ENCODE measurements at regions not wholly inside any gene's neighbourhood (a gene's known extent, or its start where the extent isn't known, plus 50 kb on each side); places are given as distances from the start of the nearest gene placed in this dataset.

DNA sequence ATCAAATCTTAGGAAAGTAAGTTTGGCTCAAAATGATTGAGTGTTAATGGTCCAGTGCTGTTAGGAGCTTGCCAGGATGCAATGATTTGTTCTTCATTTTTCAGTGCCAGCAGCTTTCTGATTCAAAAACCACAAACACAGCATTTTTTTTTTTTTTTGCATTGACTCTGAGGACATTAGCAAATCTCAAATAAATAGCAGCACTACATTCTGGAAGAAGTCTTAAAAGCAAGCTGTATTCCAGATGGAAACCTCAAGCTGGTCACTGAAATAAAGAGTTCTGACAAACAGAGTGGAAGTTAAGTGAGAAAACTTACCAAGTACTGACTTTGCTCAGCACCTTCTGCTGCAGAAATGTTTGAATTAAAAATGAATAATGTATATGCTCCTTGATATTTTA, 1653.1 kb upstream of the CDH9 start:
- Histone ChIP-seq H3K4me1 (ENCODE audit: low read depth) (no peaks in the 10 kb centered on the region), H3K27ac (no peak overlapping the region), H3K27me3 (no peaks in the 10 kb centered on the region), H3K4me3 (no peak overlapping the region), H3K9me3 (ENCODE audit: low read depth) (no peaks in the 10 kb centered on the region), H3K36me3 (no peaks in the 10 kb centered on the region)
- no peak for DNase-seq (ENCODE audit: low read depth in 1 of 2, low spot score in 1 of 2)
- TF ChIP-seq, protein P1, sequence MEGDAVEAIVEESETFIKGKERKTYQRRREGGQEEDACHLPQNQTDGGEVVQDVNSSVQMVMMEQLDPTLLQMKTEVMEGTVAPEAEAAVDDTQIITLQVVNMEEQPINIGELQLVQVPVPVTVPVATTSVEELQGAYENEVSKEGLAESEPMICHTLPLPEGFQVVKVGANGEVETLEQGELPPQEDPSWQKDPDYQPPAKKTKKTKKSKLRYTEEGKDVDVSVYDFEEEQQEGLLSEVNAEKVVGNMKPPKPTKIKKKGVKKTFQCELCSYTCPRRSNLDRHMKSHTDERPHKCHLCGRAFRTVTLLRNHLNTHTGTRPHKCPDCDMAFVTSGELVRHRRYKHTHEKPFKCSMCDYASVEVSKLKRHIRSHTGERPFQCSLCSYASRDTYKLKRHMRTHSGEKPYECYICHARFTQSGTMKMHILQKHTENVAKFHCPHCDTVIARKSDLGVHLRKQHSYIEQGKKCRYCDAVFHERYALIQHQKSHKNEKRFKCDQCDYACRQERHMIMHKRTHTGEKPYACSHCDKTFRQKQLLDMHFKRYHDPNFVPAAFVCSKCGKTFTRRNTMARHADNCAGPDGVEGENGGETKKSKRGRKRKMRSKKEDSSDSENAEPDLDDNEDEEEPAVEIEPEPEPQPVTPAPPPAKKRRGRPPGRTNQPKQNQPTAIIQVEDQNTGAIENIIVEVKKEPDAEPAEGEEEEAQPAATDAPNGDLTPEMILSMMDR (IDR thresholded peaks at IDR 0.05; ENCODE audit: low read depth, low read length), result no peak

DNA sequence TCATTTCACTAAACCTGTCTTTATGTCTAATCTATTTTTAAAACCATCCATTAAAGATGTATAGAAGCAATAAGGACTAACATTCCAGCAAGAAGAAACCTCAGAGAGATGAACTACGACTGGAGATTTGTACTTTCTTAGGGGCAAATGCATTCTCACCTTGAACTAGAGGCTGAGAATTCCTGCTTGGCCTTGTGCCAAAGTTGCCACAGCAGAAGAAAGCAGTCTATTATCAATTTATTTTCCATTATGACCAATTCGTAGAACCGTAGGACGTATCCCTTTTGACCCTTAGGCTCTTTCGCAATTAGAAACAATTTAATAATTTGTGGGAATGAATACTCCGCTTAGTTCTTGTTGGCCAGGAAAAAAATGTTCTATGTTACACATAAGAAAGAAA, 1647.4 kb upstream of the CDH9 start:
- Histone ChIP-seq H3K36me3 (no peaks in the 10 kb centered on the region), H3K9me3 (ENCODE audit: low read depth) (no peaks in the 10 kb centered on the region), H3K27ac (no peak overlapping the region), H3K4me3 (no peak overlapping the region), H3K27me3 (no peaks in the 10 kb centered on the region), H3K4me1 (ENCODE audit: low read depth) (no peaks in the 10 kb centered on the region)
- TF ChIP-seq, protein P1 (IDR thresholded peaks at IDR 0.05; ENCODE audit: low read depth, low read length), result no peak
- no peak for DNase-seq (ENCODE audit: low read depth in 1 of 2, low spot score in 1 of 2)

DNA sequence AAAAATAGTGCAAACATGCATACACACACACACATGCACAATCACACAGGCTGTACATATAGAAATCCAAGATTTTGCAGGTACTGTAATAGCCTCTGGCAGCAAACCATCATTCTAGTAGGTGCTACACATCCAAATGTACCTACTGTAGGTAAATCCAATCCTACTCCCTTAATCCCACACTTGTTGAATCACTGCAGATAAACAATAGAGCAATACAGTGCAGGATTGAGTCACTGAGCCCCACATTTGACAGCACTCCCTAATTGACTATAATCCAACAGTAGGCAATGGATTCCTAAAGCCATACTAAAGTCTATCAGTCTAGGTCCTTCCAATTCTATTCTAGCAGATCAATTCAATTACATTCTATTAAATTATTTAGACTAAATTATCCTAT, 1640.5 kb upstream of the CDH9 start:
- Histone ChIP-seq H3K27ac (no peak overlapping the region), H3K4me1 (ENCODE audit: low read depth) (no peaks in the 10 kb centered on the region), H3K27me3 (no peaks in the 10 kb centered on the region), H3K9me3 (ENCODE audit: low read depth) (no peaks in the 10 kb centered on the region), H3K36me3 (no peaks in the 10 kb centered on the region), H3K4me3 (no peak overlapping the region)
- DNase-seq (ENCODE audit: low read depth in 1 of 2, low spot score in 1 of 2), result no peak
- TF ChIP-seq, protein P1 (IDR thresholded peaks at IDR 0.05; ENCODE audit: low read depth, low read length), result no peak

DNA sequence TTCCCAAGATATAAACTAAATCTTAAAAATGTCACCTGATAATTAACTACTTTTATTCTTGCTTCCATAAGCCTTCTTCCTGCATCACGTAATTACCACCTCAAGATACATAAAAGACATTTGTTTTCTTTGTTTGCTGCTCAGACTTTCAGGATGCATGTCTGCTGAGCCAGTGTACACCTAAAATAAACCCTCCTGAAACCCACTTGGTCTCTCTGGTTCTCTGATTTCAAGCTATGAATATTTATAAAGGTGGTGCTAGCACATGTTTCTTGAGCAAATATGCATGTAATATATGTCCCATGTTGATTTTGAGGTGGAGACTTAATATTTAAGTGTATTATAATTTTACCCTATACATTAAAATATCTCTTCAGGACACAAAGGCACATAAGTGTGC, 1627.7 kb upstream of the CDH9 start:
- H3K4me3 ChIP-seq, result no peak overlapping the region
- TF ChIP-seq, protein P1 (IDR thresholded peaks at IDR 0.05; ENCODE audit: low read depth, low read length), result no peak
- H3K9me3 ChIP-seq (ENCODE audit: low read depth), result no peaks in the 10 kb centered on the region
- H3K27me3 ChIP-seq, result no peaks in the 10 kb centered on the region
- no peak overlapping the region for H3K27ac ChIP-seq
- no peaks in the 10 kb centered on the region for H3K36me3 ChIP-seq
- H3K4me1 ChIP-seq (ENCODE audit: low read depth), result no peaks in the 10 kb centered on the region
- no peak for DNase-seq (ENCODE audit: low read depth in 1 of 2, low spot score in 1 of 2)

DNA sequence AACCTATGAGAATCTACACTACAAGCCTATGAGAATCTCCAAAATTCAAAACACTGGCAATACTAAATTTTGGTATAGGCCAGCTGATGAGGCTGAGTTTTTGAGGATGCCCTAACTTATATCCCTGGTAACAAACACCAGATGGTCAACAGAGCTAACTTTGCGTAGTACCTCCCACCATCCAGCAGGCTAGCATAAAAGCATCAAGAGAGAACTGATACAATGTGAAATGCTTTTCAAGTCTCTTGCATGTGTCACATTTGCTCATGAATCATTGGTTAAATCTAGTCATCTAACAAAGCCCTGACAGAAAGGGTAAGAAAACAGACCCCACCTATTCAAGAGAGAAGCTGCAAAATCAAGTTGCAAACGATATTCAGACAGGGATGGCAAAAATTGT, 1609.7 kb upstream of the CDH9 start:
- H3K9me3 ChIP-seq (ENCODE audit: low read depth), result no peaks in the 10 kb centered on the region
- H3K4me3 ChIP-seq, result no peak overlapping the region
- TF ChIP-seq, protein P1 (IDR thresholded peaks at IDR 0.05; ENCODE audit: low read depth, low read length), result no peak
- H3K27me3 ChIP-seq, result no peaks in the 10 kb centered on the region
- H3K36me3 ChIP-seq, result no peaks in the 10 kb centered on the region
- H3K4me1 ChIP-seq (ENCODE audit: low read depth), result no peaks in the 10 kb centered on the region
- no peak for DNase-seq (ENCODE audit: low read depth in 1 of 2, low spot score in 1 of 2)
- H3K27ac ChIP-seq, result no peak overlapping the region

DNA sequence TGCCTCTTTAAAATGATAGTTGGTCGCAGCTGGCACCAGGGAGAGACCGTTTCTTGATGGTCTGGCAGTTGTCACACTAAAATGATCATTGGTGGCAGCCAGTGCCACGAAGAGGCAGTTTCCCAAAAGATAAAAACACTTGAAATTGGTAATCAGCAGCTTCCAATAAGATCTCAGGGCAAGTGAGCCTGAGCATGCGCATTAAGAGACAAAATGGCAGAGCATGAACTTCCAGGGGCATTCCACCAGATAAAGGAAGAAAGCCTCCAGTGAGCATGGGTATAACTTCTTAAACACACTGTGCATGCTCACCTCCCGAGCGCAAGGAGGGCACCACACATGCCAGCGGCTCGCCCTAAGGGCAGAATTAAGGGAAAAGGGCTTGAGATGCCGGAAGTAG, 1594.2 kb upstream of the CDH9 start:
- no peaks in the 10 kb centered on the region for H3K27me3 ChIP-seq
- no peak overlapping the region for H3K27ac ChIP-seq
- no peak for DNase-seq (ENCODE audit: low read depth in 1 of 2, low spot score in 1 of 2)
- no peaks in the 10 kb centered on the region for H3K36me3 ChIP-seq
- no peaks in the 10 kb centered on the region for H3K9me3 ChIP-seq (ENCODE audit: low read depth)
- H3K4me1 ChIP-seq (ENCODE audit: low read depth), result no peaks in the 10 kb centered on the region
- H3K4me3 ChIP-seq, result no peak overlapping the region
- TF ChIP-seq, protein P1 (IDR thresholded peaks at IDR 0.05; ENCODE audit: low read depth, low read length), result no peak

Data from cardiac muscle cell (in vitro differentiated cells and primary cell).